ENCODE measurements at regions not wholly inside any gene's neighbourhood (a gene's known extent, or its start where the extent isn't known, plus 50 kb on each side); places are given as distances from the start of the nearest gene placed in this dataset.

GRCh38 chr16:60712144-60712543 lies 1324.1 kb downstream of the CDH8 start:
- H3K4me3 ChIP-seq: no peak overlapping the region
- no peaks in the 10 kb centered on the region for H3K9me3 ChIP-seq (ENCODE audit: low read depth)
- TF ChIP-seq CTCF (IDR thresholded peaks at IDR 0.05; ENCODE audit: low read depth, low read length): no peak
- H3K27me3 ChIP-seq: no peaks in the 10 kb centered on the region
- H3K27ac ChIP-seq: no peak overlapping the region
- no peaks in the 10 kb centered on the region for H3K4me1 ChIP-seq (ENCODE audit: low read depth)
- no peak for DNase-seq (ENCODE audit: low read depth in 1 of 2, low spot score in 1 of 2)
- H3K36me3 ChIP-seq: no peaks in the 10 kb centered on the region

GRCh38 chr16:60704726-60705125 lies 1331.5 kb downstream of the CDH8 start:
- Histone ChIP-seq H3K9me3 (ENCODE audit: low read depth) (no peaks in the 10 kb centered on the region), H3K4me1 (ENCODE audit: low read depth) (no peaks in the 10 kb centered on the region), H3K27ac (no peak overlapping the region), H3K36me3 (no peaks in the 10 kb centered on the region), H3K27me3 (no peaks in the 10 kb centered on the region), H3K4me3 (no peak overlapping the region)
- TF ChIP-seq CTCF (IDR thresholded peaks at IDR 0.05; ENCODE audit: low read depth, low read length): no peak
- no peak for DNase-seq (ENCODE audit: low read depth in 1 of 2, low spot score in 1 of 2)

GRCh38 chr16:60703096-60703495 lies 1333.1 kb downstream of the CDH8 start:
- no peaks in the 10 kb centered on the region for H3K36me3 ChIP-seq
- DNase-seq (ENCODE audit: low read depth in 1 of 2, low spot score in 1 of 2): no peak
- no peaks in the 10 kb centered on the region for H3K27me3 ChIP-seq
- H3K4me3 ChIP-seq: no peak overlapping the region
- H3K4me1 ChIP-seq (ENCODE audit: low read depth): no peaks in the 10 kb centered on the region
- H3K9me3 ChIP-seq (ENCODE audit: low read depth): no peaks in the 10 kb centered on the region
- H3K27ac ChIP-seq: no peak overlapping the region
- TF ChIP-seq CTCF (IDR thresholded peaks at IDR 0.05; ENCODE audit: low read depth, low read length): no peak

- H3K4me1 ChIP-seq (ENCODE audit: low read depth): no peaks in the 10 kb centered on the region
- H3K9me3 ChIP-seq (ENCODE audit: low read depth): no peaks in the 10 kb centered on the region
- no peak overlapping the region for H3K4me3 ChIP-seq
- TF ChIP-seq CTCF (IDR thresholded peaks at IDR 0.05; ENCODE audit: low read depth, low read length): no peak
- H3K36me3 ChIP-seq: no peaks in the 10 kb centered on the region
- no peak for DNase-seq (ENCODE audit: low read depth in 1 of 2, low spot score in 1 of 2)
- H3K27me3 ChIP-seq: no peaks in the 10 kb centered on the region
- H3K27ac ChIP-seq: no peak overlapping the region
Measured at GRCh38 chr16:60686824-60687223, 1349.4 kb downstream of the CDH8 start.

- TF ChIP-seq CTCF (IDR thresholded peaks at IDR 0.05; ENCODE audit: low read depth, low read length): no peak
- H3K36me3 ChIP-seq: no peaks in the 10 kb centered on the region
- DNase-seq (ENCODE audit: low read depth in 1 of 2, low spot score in 1 of 2): no peak
- H3K27me3 ChIP-seq: no peaks in the 10 kb centered on the region
- no peak overlapping the region for H3K4me3 ChIP-seq
- no peaks in the 10 kb centered on the region for H3K4me1 ChIP-seq (ENCODE audit: low read depth)
- H3K9me3 ChIP-seq (ENCODE audit: low read depth): no peaks in the 10 kb centered on the region
- H3K27ac ChIP-seq: no peak overlapping the region
Measured at GRCh38 chr16:60684002-60684401, 1352.2 kb downstream of the CDH8 start.

- TF ChIP-seq CTCF (IDR thresholded peaks at IDR 0.05; ENCODE audit: low read depth, low read length): no peak
- no peaks in the 10 kb centered on the region for H3K36me3 ChIP-seq
- no peak for DNase-seq (ENCODE audit: low read depth in 1 of 2, low spot score in 1 of 2)
- H3K4me1 ChIP-seq (ENCODE audit: low read depth): no peaks in the 10 kb centered on the region
- no peaks in the 10 kb centered on the region for H3K9me3 ChIP-seq (ENCODE audit: low read depth)
- no peak overlapping the region for H3K4me3 ChIP-seq
- H3K27me3 ChIP-seq: no peaks in the 10 kb centered on the region
- H3K27ac ChIP-seq: no peak overlapping the region
Measured at GRCh38 chr16:60682219-60682618, 1354.0 kb downstream of the CDH8 start.

All from cardiac muscle cell (in vitro differentiated cells and primary cell).